ENCODE measurements at regions not wholly inside any gene's neighbourhood (a gene's known extent, or its start where the extent isn't known, plus 50 kb on each side); places are given as distances from the start of the nearest gene placed in this dataset.

DNA sequence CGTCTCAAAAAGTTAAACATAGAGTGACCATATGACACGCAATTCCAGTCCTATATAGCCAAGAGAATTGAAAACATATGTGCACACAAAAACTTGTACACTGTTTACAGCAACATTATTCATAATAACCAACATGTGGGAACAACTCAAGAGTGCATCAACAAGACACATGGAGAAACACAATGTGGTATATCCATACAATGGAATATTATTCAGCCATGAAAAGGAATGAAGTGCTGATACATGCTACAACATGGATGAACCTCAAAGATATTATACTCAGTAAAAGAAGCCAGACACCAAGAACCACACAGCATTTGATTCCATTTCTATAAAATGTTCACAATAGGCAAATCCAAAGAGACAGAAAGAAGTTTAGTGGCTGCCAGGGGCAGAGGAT, 317.0 kb downstream of the NSG2 start:
- no peaks in the 10 kb centered on the region for H3K27me3 ChIP-seq
- ATAC-seq (no peak), DNase-seq (no peak)
- H3K4me1 ChIP-seq, result no peaks in the 10 kb centered on the region
- H3K9me3 ChIP-seq, result peaks cover 0 to 5% (median 5%) of the 10 kb centered on the region in 3 donors
- no peak overlapping the region for H3K4me3 ChIP-seq
- H3K36me3 ChIP-seq (replicated peaks in 1 of 2; ENCODE audit: insufficient read depth in 1 of 2, low read depth in 2 of 2), result no peaks in the 10 kb centered on the region
- TF ChIP-seq, protein P1, sequence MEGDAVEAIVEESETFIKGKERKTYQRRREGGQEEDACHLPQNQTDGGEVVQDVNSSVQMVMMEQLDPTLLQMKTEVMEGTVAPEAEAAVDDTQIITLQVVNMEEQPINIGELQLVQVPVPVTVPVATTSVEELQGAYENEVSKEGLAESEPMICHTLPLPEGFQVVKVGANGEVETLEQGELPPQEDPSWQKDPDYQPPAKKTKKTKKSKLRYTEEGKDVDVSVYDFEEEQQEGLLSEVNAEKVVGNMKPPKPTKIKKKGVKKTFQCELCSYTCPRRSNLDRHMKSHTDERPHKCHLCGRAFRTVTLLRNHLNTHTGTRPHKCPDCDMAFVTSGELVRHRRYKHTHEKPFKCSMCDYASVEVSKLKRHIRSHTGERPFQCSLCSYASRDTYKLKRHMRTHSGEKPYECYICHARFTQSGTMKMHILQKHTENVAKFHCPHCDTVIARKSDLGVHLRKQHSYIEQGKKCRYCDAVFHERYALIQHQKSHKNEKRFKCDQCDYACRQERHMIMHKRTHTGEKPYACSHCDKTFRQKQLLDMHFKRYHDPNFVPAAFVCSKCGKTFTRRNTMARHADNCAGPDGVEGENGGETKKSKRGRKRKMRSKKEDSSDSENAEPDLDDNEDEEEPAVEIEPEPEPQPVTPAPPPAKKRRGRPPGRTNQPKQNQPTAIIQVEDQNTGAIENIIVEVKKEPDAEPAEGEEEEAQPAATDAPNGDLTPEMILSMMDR (IDR thresholded peaks at IDR 0.05), result no peak
- no peak for TF ChIP-seq POLR2A (IDR thresholded peaks at IDR 0.05)
- WGBS, 2 donors, result 52 to 81% methylated on average over 2 of the region's 2 CpGs
- no peak overlapping the region for H3K27ac ChIP-seq
- intact Hi-C loops (cut with DNase I), result no loop called here

DNA sequence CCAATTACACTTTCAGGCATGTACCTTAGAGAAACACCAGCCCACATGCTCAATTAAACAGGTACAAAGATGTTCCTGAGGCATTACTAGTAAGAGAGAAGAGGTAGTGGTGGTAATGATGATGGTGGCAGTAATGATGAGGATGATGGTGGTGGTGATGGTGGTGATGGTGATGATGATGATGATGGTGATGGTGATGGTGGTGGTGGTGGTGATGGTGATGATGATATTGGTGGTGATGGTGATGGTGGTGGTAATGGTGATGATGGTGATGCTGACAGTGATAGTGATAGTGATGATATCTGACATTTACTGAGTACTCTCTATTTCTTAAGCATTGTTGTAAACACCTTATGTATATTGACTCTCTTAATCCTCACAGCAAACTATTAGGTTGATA, 318.4 kb downstream of the NSG2 start:
- DNase-seq (no peak), ATAC-seq (no peak)
- peaks cover 0 to 5% (median 5%) of the 10 kb centered on the region in 3 donors for H3K9me3 ChIP-seq
- no peaks in the 10 kb centered on the region for H3K27me3 ChIP-seq
- no peak overlapping the region for H3K4me3 ChIP-seq
- no peak overlapping the region for H3K27ac ChIP-seq
- H3K4me1 ChIP-seq, result no peaks in the 10 kb centered on the region
- H3K36me3 ChIP-seq (replicated peaks in 1 of 2; ENCODE audit: insufficient read depth in 1 of 2, low read depth in 2 of 2), result no peaks in the 10 kb centered on the region
- intact Hi-C loops (cut with DNase I), result no loop called here
- TF ChIP-seq, protein P1 (IDR thresholded peaks at IDR 0.05), result no peak
- no peak for TF ChIP-seq POLR2A (IDR thresholded peaks at IDR 0.05)

DNA sequence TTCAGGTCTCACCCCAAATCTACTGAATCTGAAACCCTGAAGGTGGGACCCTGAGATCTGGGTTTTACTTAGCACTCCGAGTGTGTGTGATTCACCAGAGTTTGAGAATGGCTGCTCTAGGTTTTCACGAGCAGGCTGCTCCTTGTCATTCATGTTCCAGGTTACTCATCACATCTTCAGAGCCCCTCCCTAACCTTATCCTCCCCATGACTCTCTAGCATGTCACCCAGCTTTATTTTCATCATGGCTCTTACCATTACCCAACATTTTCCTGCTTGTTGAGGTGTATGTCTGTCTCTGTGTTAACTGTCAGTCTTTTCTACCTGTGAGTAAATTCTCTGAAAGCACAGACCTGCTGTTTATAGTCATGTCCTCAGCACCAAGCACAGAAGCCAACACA, 319.2 kb downstream of the NSG2 start:
- no peak overlapping the region for H3K4me3 ChIP-seq
- H3K27ac ChIP-seq, result no peak overlapping the region
- H3K27me3 ChIP-seq, result no peaks in the 10 kb centered on the region
- 56 to 71% methylated on average over 2 of the region's 2 CpGs for WGBS, 2 donors
- no peaks in the 10 kb centered on the region for H3K4me1 ChIP-seq
- no peaks in the 10 kb centered on the region for H3K36me3 ChIP-seq (replicated peaks in 1 of 2; ENCODE audit: insufficient read depth in 1 of 2, low read depth in 2 of 2)
- ATAC-seq (no peak), DNase-seq (no peak)
- intact Hi-C loops (cut with DNase I), result no loop called here
- H3K9me3 ChIP-seq, result peaks cover 0 to 5% (median 5%) of the 10 kb centered on the region in 3 donors
- TF ChIP-seq, protein P1 (IDR thresholded peaks at IDR 0.05), result no peak
- TF ChIP-seq POLR2A (IDR thresholded peaks at IDR 0.05), result no peak

DNA sequence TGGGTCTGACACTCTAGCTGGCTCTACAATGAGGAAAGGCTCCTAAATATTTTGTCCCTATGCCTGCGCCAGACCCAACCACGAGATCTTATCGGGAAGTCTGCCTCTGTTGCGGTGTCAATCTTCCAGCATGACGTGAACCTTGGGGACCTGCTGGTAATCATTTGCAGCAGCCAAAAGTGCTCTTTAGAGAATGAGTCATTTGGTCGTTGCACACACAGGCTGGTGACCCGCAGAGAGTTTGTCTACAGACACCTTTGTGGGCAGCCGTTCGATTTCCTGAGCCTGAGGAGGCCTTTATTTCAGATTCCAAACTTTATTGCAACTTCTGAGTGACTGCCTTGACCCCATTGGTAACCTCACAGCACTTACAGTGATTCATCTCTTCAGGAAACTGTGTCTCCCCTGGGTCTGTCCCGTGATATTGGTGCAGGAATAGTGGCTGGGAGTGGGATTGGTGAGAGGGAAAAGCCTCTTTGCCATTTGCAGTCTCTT, 326.1 kb downstream of the NSG2 start:
- DNase-seq (no peak), ATAC-seq (no peak)
- H3K27ac ChIP-seq, result no peak overlapping the region
- no peaks in the 10 kb centered on the region for H3K27me3 ChIP-seq
- intact Hi-C loops (cut with DNase I), result no loop called here
- H3K4me3 ChIP-seq, result no peak overlapping the region
- H3K36me3 ChIP-seq (replicated peaks in 1 of 2; ENCODE audit: insufficient read depth in 1 of 2, low read depth in 2 of 2), result no peaks in the 10 kb centered on the region
- H3K9me3 ChIP-seq, result no peaks in the 10 kb centered on the region
- no peaks in the 10 kb centered on the region for H3K4me1 ChIP-seq
- WGBS, 2 donors, result 26 to 41% methylated on average over 10 of the region's 10 CpGs
- TF ChIP-seq, protein P1 (IDR thresholded peaks at IDR 0.05), result no peak
- no peak for TF ChIP-seq POLR2A (IDR thresholded peaks at IDR 0.05)

DNA sequence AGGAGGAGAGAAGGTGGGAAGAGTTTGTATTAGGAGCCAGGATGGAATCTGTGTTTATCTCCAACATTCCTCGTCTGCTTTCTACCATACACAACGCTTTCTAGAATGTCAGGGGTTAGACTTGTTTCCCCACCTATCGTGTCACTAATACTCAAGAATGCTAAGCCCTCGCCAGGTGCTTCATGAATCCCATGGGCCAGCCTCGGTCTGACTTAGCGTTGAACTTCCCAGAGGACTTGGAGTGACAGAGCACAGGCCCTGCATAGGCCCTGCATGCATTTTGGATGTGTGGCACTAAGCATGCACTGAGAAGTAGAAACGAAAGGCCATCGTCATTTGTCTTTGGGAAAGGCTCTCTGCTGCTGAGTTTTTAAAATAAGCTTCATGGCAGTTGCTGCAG, 328.7 kb downstream of the NSG2 start:
- intact Hi-C loops (cut with DNase I), result no loop called here
- 58 to 65% methylated on average over 8 of the region's 8 CpGs for WGBS, 2 donors
- H3K4me3 ChIP-seq, result no peak overlapping the region
- H3K36me3 ChIP-seq (replicated peaks in 1 of 2; ENCODE audit: insufficient read depth in 1 of 2, low read depth in 2 of 2), result no peaks in the 10 kb centered on the region
- no peak for ATAC-seq
- H3K9me3 ChIP-seq, result no peaks in the 10 kb centered on the region
- H3K27ac ChIP-seq, result no peak overlapping the region
- no peak for DNase-seq
- TF ChIP-seq, protein P1 (IDR thresholded peaks at IDR 0.05), result no peak
- TF ChIP-seq POLR2A (IDR thresholded peaks at IDR 0.05), result no peak
- no peaks in the 10 kb centered on the region for H3K27me3 ChIP-seq
- no peaks in the 10 kb centered on the region for H3K4me1 ChIP-seq

All from body of pancreas (tissue), 4 donors.